Endodermal cell (in vitro differentiated cells): ENCODE measurements at regions not wholly inside any gene's neighbourhood (a gene's known extent, or its start where the extent isn't known, plus 50 kb on each side); places are given as distances from the start of the nearest gene placed in this dataset.

ENCODE experiments used
- DNase-seq: peaks from one replicate; pipeline ENCODE4 v3.0.0-alpha.2; 2017
- H3K27ac ChIP-seq: 2 replicates; pipeline ENCODE4 v1.5.1; 2013; ENCODE audit warnings: mild to moderate bottlenecking, low read depth, low read length, moderate library complexity
- H3K27me3 ChIP-seq: 2 replicates; pipeline ENCODE4 v1.6.1; 2013; ENCODE audit warnings: mild to moderate bottlenecking, low read length, moderate library complexity; ENCODE audit not compliant: insufficient read depth, control insufficient read depth, poor library complexity, severe bottlenecking
- H3K36me3 ChIP-seq: 2 replicates; pipeline ENCODE4 v1.7.0; 2013; ENCODE audit warnings: mild to moderate bottlenecking, low read length, moderate library complexity; ENCODE audit not compliant: control insufficient read depth, insufficient read depth
- H3K4me1 ChIP-seq: one replicate; pipeline ENCODE4 v1.7.0; 2013; ENCODE audit warnings: low read length; ENCODE audit not compliant: control insufficient read depth, insufficient read depth
- H3K4me3 ChIP-seq: 2 replicates; pipeline ENCODE4 v1.5.1; 2013; ENCODE audit warnings: mild to moderate bottlenecking, low read length, moderate library complexity
- H3K9ac ChIP-seq: 2 replicates; pipeline ENCODE4 v1.6.1; 2013; ENCODE audit warnings: mild to moderate bottlenecking, low read length, moderate library complexity; ENCODE audit not compliant: poor library complexity, severe bottlenecking; ENCODE audit errors: extremely low read depth
- H3K9me3 ChIP-seq: 2 replicates; pipeline ENCODE4 v1.6.1; 2013; ENCODE audit warnings: mild to moderate bottlenecking, low read length, moderate library complexity; ENCODE audit not compliant: control insufficient read depth
- H3K27ac Mint-ChIP-seq: 2 replicates; pipeline ENCODE4 v1.8.0; 2020; ENCODE audit warnings: mixed read lengths
- H3K27me3 Mint-ChIP-seq: 2 replicates; pipeline ENCODE4 v1.8.0; 2021; ENCODE audit warnings: mild to moderate bottlenecking, mixed read lengths; ENCODE audit not compliant: insufficient read depth
- H3K36me3 Mint-ChIP-seq: 2 replicates; pipeline ENCODE4 v1.8.0; 2020; ENCODE audit warnings: low read depth, mixed read lengths
- H3K4me1 Mint-ChIP-seq: 2 replicates; pipeline ENCODE4 v1.8.0; 2020; ENCODE audit warnings: mixed read lengths
- H3K4me3 Mint-ChIP-seq: 2 replicates; pipeline ENCODE4 v1.8.0; 2020; ENCODE audit warnings: mild to moderate bottlenecking, moderate library complexity, mixed read lengths
- H3K9me3 Mint-ChIP-seq: 2 replicates; pipeline ENCODE4 v1.8.0; 2020; ENCODE audit warnings: mild to moderate bottlenecking, mixed read lengths
- WGBS, 2 experiments: methylation state at CpG; one replicate each; pipeline versions ENCODE4 v1.1.5 to v1.1.7; 2013; ENCODE audit warnings: missing lambda C conversion rate in 2 of 2, mixed read lengths in 1 of 2; ENCODE audit not compliant: insufficient coverage in 1 of 2, insufficient read length in 1 of 2; 5-methylcytosine and 5-hydroxymethylcytosine counted together
- TF ChIP-seq, protein P1 (sequence below): fragments of 200-600 bp; sonication (generic); conservative IDR thresholded peaks from 2 replicates; pipeline ENCODE4 v1.5.0; 2021; ENCODE audit warnings: antibody characterized with exemption, mild to moderate bottlenecking

DNA sequence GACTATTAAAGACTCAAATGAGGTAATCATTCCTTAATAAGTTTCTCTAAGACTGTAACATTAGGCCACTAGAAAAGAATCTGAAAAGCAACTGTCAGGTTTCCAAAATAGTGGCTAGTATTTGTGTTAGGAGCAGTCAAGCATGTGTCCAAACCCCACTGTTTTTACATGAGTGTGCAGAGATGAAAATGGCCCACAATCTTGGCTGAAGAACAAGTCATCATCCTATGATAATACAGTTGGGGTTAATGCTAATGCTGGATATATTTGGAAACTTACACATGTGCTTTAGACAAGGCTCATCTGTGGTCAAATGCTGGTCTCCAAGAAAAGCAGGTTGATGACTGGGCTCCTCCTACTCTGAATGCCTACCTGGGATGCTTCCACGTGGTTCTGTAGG is 73.6 kb downstream of the MAIP1 start:
- Histone ChIP-seq H3K9ac (no peak overlapping the region), H3K36me3 (no peaks in the 10 kb centered on the region), H3K4me3 (no peak overlapping the region), H3K9me3 (no peaks in the 10 kb centered on the region), H3K27me3 (no peaks in the 10 kb centered on the region), H3K4me1 (no peaks in the 10 kb centered on the region), H3K27ac (no peak overlapping the region)
- TF ChIP-seq, protein P1, sequence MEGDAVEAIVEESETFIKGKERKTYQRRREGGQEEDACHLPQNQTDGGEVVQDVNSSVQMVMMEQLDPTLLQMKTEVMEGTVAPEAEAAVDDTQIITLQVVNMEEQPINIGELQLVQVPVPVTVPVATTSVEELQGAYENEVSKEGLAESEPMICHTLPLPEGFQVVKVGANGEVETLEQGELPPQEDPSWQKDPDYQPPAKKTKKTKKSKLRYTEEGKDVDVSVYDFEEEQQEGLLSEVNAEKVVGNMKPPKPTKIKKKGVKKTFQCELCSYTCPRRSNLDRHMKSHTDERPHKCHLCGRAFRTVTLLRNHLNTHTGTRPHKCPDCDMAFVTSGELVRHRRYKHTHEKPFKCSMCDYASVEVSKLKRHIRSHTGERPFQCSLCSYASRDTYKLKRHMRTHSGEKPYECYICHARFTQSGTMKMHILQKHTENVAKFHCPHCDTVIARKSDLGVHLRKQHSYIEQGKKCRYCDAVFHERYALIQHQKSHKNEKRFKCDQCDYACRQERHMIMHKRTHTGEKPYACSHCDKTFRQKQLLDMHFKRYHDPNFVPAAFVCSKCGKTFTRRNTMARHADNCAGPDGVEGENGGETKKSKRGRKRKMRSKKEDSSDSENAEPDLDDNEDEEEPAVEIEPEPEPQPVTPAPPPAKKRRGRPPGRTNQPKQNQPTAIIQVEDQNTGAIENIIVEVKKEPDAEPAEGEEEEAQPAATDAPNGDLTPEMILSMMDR: no peak
- no peak for DNase-seq
- Mint-ChIP-seq H3K36me3 (no peaks in the 10 kb centered on the region), H3K4me3 (no peak overlapping the region), H3K27ac (no peak overlapping the region), H3K27me3 (no peaks in the 10 kb centered on the region), H3K4me1 (no peaks in the 10 kb centered on the region), H3K9me3 (peaks cover 3% of the 10 kb centered on the region)
- 100% methylated on average over 1 of the region's 1 CpG; no CpG with 5 or more reads in 1 of the 2 experiments for WGBS, 2 experiments

DNA sequence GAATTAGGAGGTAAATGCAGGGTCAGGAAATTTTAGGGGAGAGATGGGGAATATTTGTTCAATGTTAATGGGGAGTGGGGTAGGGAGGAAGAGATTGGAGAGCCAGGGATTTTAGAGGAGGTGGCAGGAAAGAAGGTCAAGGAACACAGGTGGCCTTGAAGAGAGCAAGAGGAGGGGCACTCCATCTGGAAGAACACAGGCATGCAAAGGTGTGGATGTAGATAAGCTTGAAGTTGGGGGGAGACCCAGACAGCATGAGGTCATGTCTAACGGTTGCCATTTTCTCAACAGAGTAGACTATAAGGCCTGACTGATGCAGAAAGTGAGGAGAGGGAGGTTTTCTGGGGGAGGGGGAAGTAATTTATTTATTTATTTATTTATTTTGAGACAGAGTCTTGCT is 77.5 kb downstream of the MAIP1 start:
- 96 to 100% methylated on average over 1 of the region's 1 CpG for WGBS, 2 experiments
- Mint-ChIP-seq H3K4me1 (no peaks in the 10 kb centered on the region), H3K4me3 (no peak overlapping the region), H3K9me3 (no peaks in the 10 kb centered on the region), H3K27ac (no peak overlapping the region), H3K36me3 (no peaks in the 10 kb centered on the region), H3K27me3 (no peaks in the 10 kb centered on the region)
- H3K4me3 ChIP-seq: no peak overlapping the region
- DNase-seq: no peak
- H3K4me1 ChIP-seq: no peaks in the 10 kb centered on the region
- no peak overlapping the region for H3K27ac ChIP-seq
- H3K9me3 ChIP-seq: no peaks in the 10 kb centered on the region
- H3K27me3 ChIP-seq: no peaks in the 10 kb centered on the region
- H3K9ac ChIP-seq: no peak overlapping the region
- no peaks in the 10 kb centered on the region for H3K36me3 ChIP-seq
- TF ChIP-seq, protein P1: no peak

DNA sequence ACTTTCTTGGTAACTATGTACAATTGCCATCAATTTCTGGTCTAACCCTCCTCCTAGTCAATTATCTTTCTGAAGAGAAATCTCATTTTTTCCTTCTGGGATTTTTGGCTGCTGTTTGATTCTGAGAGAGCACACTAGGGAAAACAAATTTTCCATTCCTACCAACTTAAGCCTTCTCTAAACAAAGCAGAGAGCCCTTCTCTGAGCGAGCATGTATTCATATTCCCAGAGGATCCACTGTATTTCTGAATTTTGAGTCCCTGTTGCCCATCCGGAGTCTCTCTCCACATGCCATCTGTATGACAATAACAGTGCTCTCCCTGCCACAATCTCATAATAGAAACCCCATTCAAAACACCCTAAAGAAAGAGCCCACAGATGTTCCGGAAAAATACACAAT is 78.5 kb downstream of the MAIP1 start:
- Mint-ChIP-seq H3K36me3 (no peaks in the 10 kb centered on the region), H3K4me3 (no peak overlapping the region), H3K4me1 (no peaks in the 10 kb centered on the region), H3K27me3 (no peaks in the 10 kb centered on the region), H3K9me3 (no peaks in the 10 kb centered on the region), H3K27ac (no peak overlapping the region)
- no peaks in the 10 kb centered on the region for H3K27me3 ChIP-seq
- no peak for DNase-seq
- TF ChIP-seq, protein P1: no peak
- no peaks in the 10 kb centered on the region for H3K4me1 ChIP-seq
- no peaks in the 10 kb centered on the region for H3K9me3 ChIP-seq
- no peak overlapping the region for H3K27ac ChIP-seq
- no peak overlapping the region for H3K9ac ChIP-seq
- H3K4me3 ChIP-seq: no peak overlapping the region
- no peaks in the 10 kb centered on the region for H3K36me3 ChIP-seq
- 80 to 88% methylated on average over 1 to 3 of the region's 3 CpGs for WGBS, 2 experiments
